HCT116 (cell line): ENCODE measurements at regions not wholly inside any gene's neighbourhood (a gene's known extent, or its start where the extent isn't known, plus 50 kb on each side); places are given as distances from the start of the nearest gene placed in this dataset.

Source experiments
- ATAC-seq: fragments of 200-7000 bp; cut with Tn5 transposase; 2 replicates; pipeline ENCODE4 v1.9.1; 2020; ENCODE audit warnings: mild to moderate bottlenecking, moderate library complexity
- BruUV-seq: library from RNA; stranded (reverse); fragments of 400-500 nt; replicated peaks from 2 replicates; lab custom pipeline; 2021; lab: Mats Ljungman, UMichigan
- CTCF ChIA-PET: fragments of 300-600 bp; sonication (Branson Sonifier 250); formaldehyde crosslinking; loops from one replicate; lab custom pipeline; 2021; ENCODE audit warnings: antibody characterized with exemption; lab: Charles Lee
- POLR2A ChIA-PET: fragments of 300-600, 350-600 bp; sonication (Branson Sonifier 250); formaldehyde crosslinking; loops from one replicate; lab custom pipeline; 2021; ENCODE audit warnings: antibody characterized with exemption; lab: Charles Lee
- RAD21 ChIA-PET, 2 experiments: fragments of 300-600 bp; sonication (Branson Sonifier 250); formaldehyde crosslinking; loops; one replicate each; lab custom pipeline; 2023; ENCODE audit warnings: low total read pairs in 2 of 2; ENCODE audit not compliant: uncharacterized antibody in 2 of 2, unreplicated experiment in 2 of 2, low non-redundant PET in 1 of 2; lab: Charles Lee
- DNase-seq: peaks from one replicate; pipeline ENCODE4 v3.0.0-alpha.2; 2010; ENCODE audit warnings: low read depth, low spot score
- H2AFZ ChIP-seq: fragments of 200-600 bp; shearing (Covaris generic), sonication (generic); 2 replicates; pipeline ENCODE4 v1.6.1; 2017; ENCODE audit warnings: low read depth, mixed run types, mixed read lengths, antibody characterized with exemption, low read length; ENCODE audit not compliant: poor library complexity, severe bottlenecking
- H3K27ac ChIP-seq: 2 replicates; pipeline ENCODE4 v1.5.1; 2012; ENCODE audit warnings: low read depth, low read length
- H3K27me3 ChIP-seq: fragments of 200-600 bp; sonication (generic); 2 replicates; pipeline ENCODE4 v1.6.1; 2016; ENCODE audit warnings: mixed run types, low read length, mixed read lengths; ENCODE audit not compliant: insufficient read depth
- H3K36me3 ChIP-seq, 2 experiments: fragments of 200-500 bp in 1 of 2; fragments of 200-600 bp in 1 of 2; sonication (Bioruptor generic) in 1 of 2; sonication (generic) in 1 of 2; 2 replicates each; pipeline versions ENCODE4 v1.5.1 to v1.6.1; 2014 to 2016; ENCODE audit warnings: low read length in 2 of 2, inconsistent platforms in 1 of 2, mixed read lengths in 1 of 2, mixed run types in 1 of 2; ENCODE audit not compliant: insufficient read depth in 2 of 2, control insufficient read depth in 1 of 2
- H3K4me1 ChIP-seq, 2 experiments: fragments of 200-600 bp in 1 of 2; sonication (generic) in 1 of 2; 2 replicates each; pipeline versions ENCODE4 v1.5.1 to v1.6.1; 2012 to 2017; ENCODE audit warnings: low read length in 2 of 2, inconsistent platforms in 1 of 2, mild to moderate bottlenecking in 1 of 2, mixed read lengths in 1 of 2, mixed run types in 1 of 2, moderate library complexity in 1 of 2; ENCODE audit not compliant: insufficient read depth in 2 of 2, control insufficient read depth in 1 of 2
- H3K4me2 ChIP-seq: fragments of 200-600 bp; sonication (generic); 2 replicates; pipeline ENCODE4 v1.6.1; 2017; ENCODE audit warnings: mixed run types, low read length, mixed read lengths
- H3K4me3 ChIP-seq, 2 experiments: fragments of 200-600 bp in 1 of 2; sonication (generic) in 1 of 2; replicated peaks in 1 of 2; 2 replicates each; pipeline ENCODE4 v1.5.1; 2011 to 2016; ENCODE audit warnings: low read length in 2 of 2, control low read depth in 1 of 2, low read depth in 1 of 2, mild to moderate bottlenecking in 1 of 2, mixed read lengths in 1 of 2, mixed run types in 1 of 2
- H3K79me2 ChIP-seq: fragments of 200-600 bp; sonication (generic); 2 replicates; pipeline ENCODE4 v1.6.1; 2017; ENCODE audit warnings: mild to moderate bottlenecking, mixed run types, low read length, moderate library complexity, mixed read lengths; ENCODE audit not compliant: insufficient read depth
- H3K9ac ChIP-seq: fragments of 200-600 bp; sonication (generic); 2 replicates; pipeline ENCODE4 v1.6.1; 2016; ENCODE audit warnings: low read length, mixed read lengths
- H3K9me2 ChIP-seq: fragments of 200-600 bp; sonication (generic), shearing (Covaris generic); 2 replicates; pipeline ENCODE4 v1.6.1; 2017; ENCODE audit warnings: mixed run types, mild to moderate bottlenecking, moderate library complexity; ENCODE audit not compliant: insufficient read depth
- H3K9me3 ChIP-seq, 2 experiments: fragments of 200-500 bp in 1 of 2; fragments of 200-600 bp in 1 of 2; sonication (Bioruptor generic) in 1 of 2; sonication (generic) in 1 of 2; 2 replicates each; pipeline ENCODE4 v1.6.1; 2014 to 2017; ENCODE audit warnings: low read length in 2 of 2, mixed read lengths in 2 of 2, inconsistent platforms in 1 of 2, low read depth in 1 of 2, mild to moderate bottlenecking in 1 of 2, mixed run types in 1 of 2, moderate library complexity in 1 of 2; ENCODE audit not compliant: control insufficient read depth in 1 of 2, insufficient read depth in 1 of 2
- H4K20me1 ChIP-seq: fragments of 200-600 bp; sonication (generic), shearing (Covaris generic); 2 replicates; pipeline ENCODE4 v1.6.1; 2017; ENCODE audit warnings: mixed run types, mild to moderate bottlenecking, moderate library complexity; ENCODE audit not compliant: insufficient read depth
- ATF3 ChIP-seq: IDR thresholded peaks from 2 replicates; pipeline ENCODE4 v1.6.1; 2012
- CEBPB ChIP-seq: IDR thresholded peaks from 2 replicates; pipeline ENCODE4 v1.6.1; 2012; ENCODE audit warnings: low read depth
- CTCF ChIP-seq, 3 experiments: fragments of 200-600 bp in 1 of 3; sonication (generic) in 1 of 3; IDR thresholded peaks in 2 of 3; conservative IDR thresholded peaks in 1 of 3; 2 replicates each; pipeline ENCODE4 v1.5.1; 2012 to 2017; ENCODE audit warnings: low read depth in 2 of 3, low read length in 2 of 3, antibody characterized with exemption in 1 of 3, borderline replicate concordance in 1 of 3, control low read depth in 1 of 3, mild to moderate bottlenecking in 1 of 3, mixed read lengths in 1 of 3, mixed run types in 1 of 3, moderate library complexity in 1 of 3; ENCODE audit not compliant: insufficient read depth in 1 of 3
- ELF1 ChIP-seq: IDR thresholded peaks from 2 replicates; pipeline ENCODE4 v1.6.1; 2012; ENCODE audit warnings: low read depth, borderline replicate concordance
- JUND ChIP-seq: IDR thresholded peaks from 2 replicates; pipeline ENCODE4 v1.6.1; 2012
- MAX ChIP-seq: IDR thresholded peaks from 2 replicates; pipeline ENCODE4 v1.6.1; 2012
- POLR2A ChIP-seq: IDR thresholded peaks from 2 replicates; pipeline ENCODE4 v1.7.0; 2011; ENCODE audit warnings: borderline replicate concordance; ENCODE audit not compliant: insufficient read depth, insufficient read length; ENCODE audit errors: extremely low read depth
- RAD21 ChIP-seq: IDR thresholded peaks from 2 replicates; pipeline ENCODE4 v1.6.1; 2012; ENCODE audit warnings: low read depth, mild to moderate bottlenecking
- SIN3A ChIP-seq: IDR thresholded peaks from 2 replicates; pipeline ENCODE4 v1.6.1; 2012; ENCODE audit warnings: low read depth
- SRF ChIP-seq: IDR thresholded peaks from 2 replicates; pipeline ENCODE4 v1.6.1; 2012; ENCODE audit warnings: low read depth
- TCF7L2 ChIP-seq: IDR thresholded peaks from 2 replicates; pipeline ENCODE4 v1.7.0; 2011; ENCODE audit warnings: borderline replicate concordance, inconsistent platforms; ENCODE audit not compliant: insufficient read depth, insufficient read length; ENCODE audit errors: extremely low read depth
- YY1 ChIP-seq: IDR thresholded peaks from 2 replicates; pipeline ENCODE4 v1.6.1; 2011; ENCODE audit warnings: low read length, low read depth, moderate library complexity, mild to moderate bottlenecking; ENCODE audit not compliant: insufficient replicate concordance; ENCODE audit errors: extremely low read depth
- ZBTB33 ChIP-seq: IDR thresholded peaks from 2 replicates; pipeline ENCODE4 v1.6.1; 2011; ENCODE audit warnings: mild to moderate bottlenecking, low read length, moderate library complexity; ENCODE audit not compliant: insufficient replicate concordance; ENCODE audit errors: extremely low read depth
- intact Hi-C: fragments of 100-400 bp; cut with micrococcal nuclease; formaldehyde crosslinking; loops from 2 replicates; pipeline ENCODE4 v1.10.0; 2022

GRCh38 chr7:153297141-153297540 lies 537.6 kb downstream of the ACTR3B start (continued):
- TF ChIP-seq SIN3A (no peak), JUND (no peak), YY1 (no peak), CEBPB (no peak), RAD21 (no peak), ELF1 (no peak), SRF (no peak), MAX (no peak)

GRCh38 chr7:153301936-153302335 lies 542.4 kb downstream of the ACTR3B start:
- Histone ChIP-seq H3K4me2 (no peak overlapping the region), H4K20me1 (no peaks in the 10 kb centered on the region), H2AFZ (no peak overlapping the region), H3K27me3 (no peaks in the 10 kb centered on the region), H3K27ac (no peak overlapping the region), H3K9ac (no peak overlapping the region), H3K36me3 (no peaks in the 10 kb centered on the region), H3K79me2 (no peaks in the 10 kb centered on the region), H3K9me2 (no peaks in the 10 kb centered on the region), H3K4me3 (no peak overlapping the region), H3K9me3 (peaks cover 0 to 3% of the 10 kb centered on the region in 2 experiments; a peak in 2 of 4 replicates), H3K4me1 (no peaks in the 10 kb centered on the region)
- no peak for ATAC-seq
- ChIA-PET RAD21 (no interaction called here), POLR2A (no interaction called here), CTCF (no interaction called here)
- BruUV-seq, result no TSS peak
- no peak for DNase-seq
- intact Hi-C loops, result no loop called here
- no peak for TF ChIP-seq ZBTB33
- TF ChIP-seq CEBPB, result no peak
- no peak for TF ChIP-seq ATF3
- no peak for TF ChIP-seq SIN3A
- TF ChIP-seq TCF7L2, result no peak
- TF ChIP-seq ELF1, result no peak
- TF ChIP-seq POLR2A, result no peak
- no peak for TF ChIP-seq CTCF (IDR thresholded peaks at IDR 0.05 in 2 of 3, conservative IDR thresholded peaks at IDR 0.05 in 1 of 3; ENCODE audit: borderline replicate concordance in 1 of 3, insufficient read depth in 1 of 3, low read depth in 2 of 3, low read length in 2 of 3)
- TF ChIP-seq SRF, result no peak
- no peak for TF ChIP-seq RAD21
